GM18498 (cell line): ENCODE measurements at regions not wholly inside any gene's neighbourhood (a gene's known extent, or its start where the extent isn't known, plus 50 kb on each side); places are given as distances from the start of the nearest gene placed in this dataset.

Source experiments
- ATAC-seq: cut with Tn5 transposase; IDR thresholded peaks from one replicate; pipeline ENCODE4 v1.9.1; 2021; ENCODE audit warnings: mild to moderate bottlenecking, moderate library complexity; ENCODE audit not compliant: unreplicated experiment

GRCh38 chr7:22591271-22591670 is 91.3 kb upstream of the STEAP1B start:
- ATAC-seq, result no peak

- no peak for ATAC-seq
These were observed 89.7 kb upstream of the STEAP1B start for GRCh38 chr7:22589641-22590201.

- no peak for ATAC-seq
These were observed 88.4 kb upstream of the STEAP1B start for GRCh38 chr7:22588351-22588750.

GRCh38 chr7:22587322-22587721 is 87.3 kb upstream of the STEAP1B start:
- ATAC-seq, result no peak

- ATAC-seq, result no peak
These were observed 86.8 kb upstream of the STEAP1B start for GRCh38 chr7:22586786-22587140.

GRCh38 chr7:22586101-22586785 is 86.3 kb upstream of the STEAP1B start:
- ATAC-seq, result no peak

GRCh38 chr7:22584179-22584578 is 84.2 kb upstream of the STEAP1B start:
- peak; percentile 69 for ATAC-seq

- ATAC-seq, result no peak
These were observed 83.1 kb upstream of the STEAP1B start for GRCh38 chr7:22582863-22583622.

- ATAC-seq, result no peak
These were observed 81.1 kb upstream of the STEAP1B start for GRCh38 chr7:22581099-22581498.

- ATAC-seq, result no peak
These were observed 80.0 kb upstream of the STEAP1B start for GRCh38 chr7:22579961-22580360.

GRCh38 chr7:22578007-22578733 is 78.2 kb upstream of the STEAP1B start:
- ATAC-seq, result no peak

- ATAC-seq, result no peak
These were observed 77.5 kb upstream of the STEAP1B start for GRCh38 chr7:22577470-22578001.

GRCh38 chr7:22576612-22577469 is 76.9 kb upstream of the STEAP1B start:
- ATAC-seq, result no peak

- ATAC-seq, result no peak
These were observed 74.9 kb upstream of the STEAP1B start for GRCh38 chr7:22574754-22575520.

- ATAC-seq, result no peak
These were observed 72.9 kb upstream of the STEAP1B start for GRCh38 chr7:22572937-22573336.

GRCh38 chr7:22572292-22572691 is 72.3 kb upstream of the STEAP1B start:
- no peak for ATAC-seq

GRCh38 chr7:22571766-22572165 is 71.8 kb upstream of the STEAP1B start:
- ATAC-seq, result no peak

- no peak for ATAC-seq
These were observed 69.8 kb upstream of the STEAP1B start for GRCh38 chr7:22569586-22570321.

GRCh38 chr7:22566592-22566991 is 66.6 kb upstream of the STEAP1B start:
- ATAC-seq, result no peak
